Endothelial cell of umbilical vein (primary cell): ENCODE measurements at regions not wholly inside any gene's neighbourhood (a gene's known extent, or its start where the extent isn't known, plus 50 kb on each side); places are given as distances from the start of the nearest gene placed in this dataset.

Source experiments
- BruUV-seq: library from RNA; stranded (reverse); fragments of 400-500 nt; replicated peaks from 2 replicates; lab custom pipeline; 2021; lab: Mats Ljungman, UMichigan
- CTCF ChIA-PET: fragments of 300-600, 350-600 bp; sonication (Branson Sonifier 250); formaldehyde crosslinking; loops from one replicate; lab custom pipeline; 2021; ENCODE audit warnings: antibody characterized with exemption, inconsistent platforms; lab: Charles Lee
- POLR2A ChIA-PET: fragments of 300-600, 350-600 bp; sonication (Branson Sonifier 250); formaldehyde crosslinking; loops from one replicate; lab custom pipeline; 2021; ENCODE audit warnings: antibody characterized with exemption, inconsistent platforms; lab: Charles Lee
- DNase-seq: peaks from one replicate; pipeline ENCODE4 v3.0.0-alpha.2; 2011; ENCODE audit warnings: low read depth, low spot score
- FAIRE-seq: peaks from 2 replicates; lab custom pipeline; 2011; peaks lifted over from hg19 to GRCh38; lab: Jason Lieb, UNC
- H2AFZ ChIP-seq: 2 replicates; pipeline ENCODE4 v1.6.0; 2012; ENCODE audit warnings: low read depth, low read length, control low read depth, inconsistent platforms
- H3K27ac ChIP-seq: 2 replicates; pipeline ENCODE4 v1.5.1; 2011; ENCODE audit warnings: low read depth, mild to moderate bottlenecking, control low read depth, low read length, moderate library complexity; ENCODE audit not compliant: insufficient read depth
- H3K27me3 ChIP-seq, 2 experiments: 2 replicates each; pipeline versions ENCODE4 v1.6.0 to v1.6.1; 2011; ENCODE audit warnings: low read length in 2 of 2, mixed read lengths in 1 of 2; ENCODE audit not compliant: control insufficient read depth in 2 of 2, insufficient read depth in 2 of 2
- H3K36me3 ChIP-seq, 2 experiments: 2 replicates in 1 of 2; 3 replicates in 1 of 2; pipeline ENCODE4 v1.5.1; 2011; ENCODE audit warnings: low read length in 2 of 2, mild to moderate bottlenecking in 1 of 2, moderate library complexity in 1 of 2; ENCODE audit not compliant: control insufficient read depth in 2 of 2, insufficient read depth in 2 of 2; ENCODE audit errors: extremely low read depth in 1 of 2
- H3K4me1 ChIP-seq: 3 replicates; pipeline ENCODE4 v1.5.1; 2011; ENCODE audit warnings: mild to moderate bottlenecking, low read length; ENCODE audit not compliant: control insufficient read depth, insufficient read depth; ENCODE audit errors: extremely low read depth
- H3K4me2 ChIP-seq: 2 replicates; pipeline ENCODE4 v1.6.1; 2011; ENCODE audit warnings: low read length, control low read depth, mixed read lengths; ENCODE audit not compliant: insufficient read depth
- H3K4me3 ChIP-seq, 3 experiments: fragments of 200-600 bp in 1 of 3; sonication (generic), shearing (Covaris generic) in 1 of 3; replicated peaks in 1 of 3; 2 replicates each; pipeline ENCODE4 v1.5.1; 2011 to 2016; ENCODE audit warnings: control low read depth in 3 of 3, low read length in 3 of 3, mild to moderate bottlenecking in 2 of 3, inconsistent platforms in 1 of 3, low read depth in 1 of 3, moderate library complexity in 1 of 3; ENCODE audit not compliant: insufficient read depth in 1 of 3
- H3K79me2 ChIP-seq: 2 replicates; pipeline ENCODE4 v1.6.0; 2012; ENCODE audit warnings: low read length, inconsistent platforms; ENCODE audit not compliant: control insufficient read depth, insufficient read depth
- H3K9ac ChIP-seq: replicated peaks from 2 replicates; pipeline ENCODE3; 2011; ENCODE audit warnings: low read length, control low read depth; ENCODE audit not compliant: insufficient read depth; ENCODE audit errors: extremely low read depth
- H3K9me1 ChIP-seq: replicated peaks from 3 replicates; pipeline ENCODE4 v1.6.0; 2011; ENCODE audit warnings: mild to moderate bottlenecking, low read length; ENCODE audit not compliant: control insufficient read depth, insufficient read depth; ENCODE audit errors: extremely low read depth
- H3K9me3 ChIP-seq: replicated peaks from 2 replicates; pipeline ENCODE4 v1.5.1; 2012; ENCODE audit warnings: low read length, inconsistent platforms; ENCODE audit not compliant: control insufficient read depth, insufficient read depth
- H4K20me1 ChIP-seq: replicated peaks from 2 replicates; pipeline ENCODE3; 2011; ENCODE audit warnings: mild to moderate bottlenecking, low read length; ENCODE audit not compliant: control insufficient read depth, insufficient read depth; ENCODE audit errors: extremely low read depth
- CTCF ChIP-seq, 2 donors: IDR thresholded peaks; 1 replicate in 1 of 2; 2 replicates in 1 of 2; pipeline ENCODE4 v1.5.1; 2011; ENCODE audit warnings: low read length in 2 of 2, mild to moderate bottlenecking in 2 of 2, moderate library complexity in 2 of 2, control low read depth in 1 of 2, inconsistent platforms in 1 of 2, low read depth in 1 of 2; ENCODE audit not compliant: insufficient read depth in 1 of 2; ENCODE audit errors: extremely low read depth in 1 of 2
- FOS ChIP-seq: IDR thresholded peaks from 2 replicates; pipeline ENCODE4 v1.6.1; 2011; ENCODE audit warnings: mild to moderate bottlenecking, low read length, moderate library complexity, borderline replicate concordance; ENCODE audit not compliant: insufficient read depth
- GATA2 ChIP-seq: IDR thresholded peaks from 2 replicates; pipeline ENCODE4 v1.7.0; 2011; ENCODE audit warnings: low read depth, mild to moderate bottlenecking, moderate library complexity, mixed read lengths, low read length; ENCODE audit not compliant: insufficient read length, insufficient read depth
- JUN ChIP-seq: IDR thresholded peaks from 2 replicates; pipeline ENCODE4 v1.6.1; 2011; ENCODE audit warnings: borderline replicate concordance, low read depth; ENCODE audit not compliant: insufficient read length, insufficient read depth
- MYC ChIP-seq: IDR thresholded peaks from one replicate; pipeline ENCODE4 v1.6.1; 2011; ENCODE audit warnings: mild to moderate bottlenecking, low read depth, low read length
- POLR2A ChIP-seq: IDR thresholded peaks from 2 replicates; pipeline ENCODE4 v1.6.1; 2012; ENCODE audit warnings: low read depth, mild to moderate bottlenecking, control low read depth, low read length
- dilution Hi-C: fragments of 300-500 bp; cut with MboI; formaldehyde crosslinking; loops from one replicate; pipeline ENCODE4 v1.15.0; 2019; ENCODE audit warnings: low sequenced_read_pairs; ENCODE audit not compliant: extremely low pct_ligation_motif_present
- intact Hi-C: fragments of 100-400 bp; cut with micrococcal nuclease; formaldehyde crosslinking; loops from one replicate; pipeline ENCODE4 v1.10.0; 2022

- intact Hi-C loops: loop anchor here (2.0 kb wide), 1 partner anchor 224 kb away; no protein-coding TSS in a partner anchor
- dilution Hi-C loops: no loop called here
- TF ChIP-seq MYC (no peak), FOS (peak; percentile 14), CTCF (IDR thresholded peaks at IDR 0.05; ENCODE audit: extremely low read depth in 1 of 2, insufficient read depth in 1 of 2, low read depth in 1 of 2, low read length in 2 of 2) (no peak), POLR2A (no peak), GATA2 (peak; percentile 30), JUN (peak; percentile 54)
- Histone ChIP-seq H3K4me2 (no peak overlapping the region), H3K36me3 (no peaks in the 10 kb centered on the region), H2AFZ (no peak overlapping the region), H3K9me3 (no peaks in the 10 kb centered on the region), H3K9ac (no peak overlapping the region), H3K27me3 (no peaks in the 10 kb centered on the region), H3K4me3 (no peak overlapping the region), H3K27ac (no peak overlapping the region), H3K4me1 (no peaks in the 10 kb centered on the region), H4K20me1 (no peaks in the 10 kb centered on the region), H3K9me1 (no peaks in the 10 kb centered on the region), H3K79me2 (no peaks in the 10 kb centered on the region)
- ChIA-PET POLR2A (no interaction called here), CTCF (no interaction called here)
- no peak for FAIRE-seq
- peak; percentile 55 for DNase-seq
- no TSS peak for BruUV-seq
Observed at GRCh38 chr1:199909137-199909536, 118.4 kb upstream of the NR5A2 start.

GRCh38 chr1:199913318-199913717 lies 114.2 kb upstream of the NR5A2 start:
- no peak overlapping the region for H3K4me3 ChIP-seq
- H3K9me3 ChIP-seq: no peaks in the 10 kb centered on the region
- H3K79me2 ChIP-seq: no peaks in the 10 kb centered on the region
- intact Hi-C loops (no loop called here), dilution Hi-C loops (no loop called here)
- H3K9ac ChIP-seq: no peak overlapping the region
- H3K36me3 ChIP-seq: no peaks in the 10 kb centered on the region
- no peak overlapping the region for H3K4me2 ChIP-seq
- H3K27me3 ChIP-seq: no peaks in the 10 kb centered on the region
- no peaks in the 10 kb centered on the region for H3K4me1 ChIP-seq
- ChIA-PET CTCF (interaction anchor here (1.0 kb wide), 1 partner anchor 14 kb away, joined by 3 read pairs; no protein-coding TSS in a partner anchor), POLR2A (no interaction called here)
- no peaks in the 10 kb centered on the region for H4K20me1 ChIP-seq
- FAIRE-seq (no peak), DNase-seq (no peak)
- no peak overlapping the region for H3K27ac ChIP-seq
- no peaks in the 10 kb centered on the region for H3K9me1 ChIP-seq
- TF ChIP-seq CTCF (IDR thresholded peaks at IDR 0.05; ENCODE audit: extremely low read depth in 1 of 2, insufficient read depth in 1 of 2, low read depth in 1 of 2, low read length in 2 of 2) (no peak), MYC (no peak), FOS (no peak), JUN (no peak)
- no TSS peak for BruUV-seq
- H2AFZ ChIP-seq: no peak overlapping the region
